Hepatocyte (in vitro differentiated cells): ENCODE measurements at regions not wholly inside any gene's neighbourhood (a gene's known extent, or its start where the extent isn't known, plus 50 kb on each side); places are given as distances from the start of the nearest gene placed in this dataset.

Experiments used
- EZH2 ChIP-seq: fragments of 200-600 bp; sonication (generic); IDR thresholded peaks from 2 replicates; pipeline ENCODE4 v1.6.1; 2016; ENCODE audit warnings: antibody characterized with exemption, mild to moderate bottlenecking, borderline replicate concordance
- TF ChIP-seq, protein P1 (sequence below): fragments of 200-600 bp; sonication (generic); IDR thresholded peaks from 2 replicates; pipeline ENCODE4 v1.5.1; 2016; ENCODE audit warnings: antibody characterized with exemption, mild to moderate bottlenecking; ENCODE audit not compliant: poor library complexity

DNA sequence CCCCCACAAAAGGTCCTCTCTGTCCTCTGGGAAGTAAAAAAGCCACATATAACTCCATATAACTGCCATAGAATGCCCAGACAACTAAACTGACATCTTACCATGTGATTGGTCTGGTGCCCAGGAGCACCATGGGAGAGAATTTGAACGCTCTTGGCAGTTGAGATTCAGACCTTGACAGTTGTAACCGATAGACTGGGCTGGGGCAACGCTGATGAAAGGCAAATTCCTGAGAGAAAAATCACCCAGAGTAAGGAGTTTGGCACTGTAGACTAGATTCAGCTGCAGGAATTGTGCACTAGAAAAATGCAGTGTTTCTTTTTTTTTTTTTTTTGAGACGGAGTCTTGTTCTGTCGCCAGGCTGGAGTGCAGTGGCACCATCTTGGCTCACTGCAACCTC, 240.5 kb downstream of the SOX2 start:
- TF ChIP-seq EZH2: no peak
- TF ChIP-seq, protein P1, sequence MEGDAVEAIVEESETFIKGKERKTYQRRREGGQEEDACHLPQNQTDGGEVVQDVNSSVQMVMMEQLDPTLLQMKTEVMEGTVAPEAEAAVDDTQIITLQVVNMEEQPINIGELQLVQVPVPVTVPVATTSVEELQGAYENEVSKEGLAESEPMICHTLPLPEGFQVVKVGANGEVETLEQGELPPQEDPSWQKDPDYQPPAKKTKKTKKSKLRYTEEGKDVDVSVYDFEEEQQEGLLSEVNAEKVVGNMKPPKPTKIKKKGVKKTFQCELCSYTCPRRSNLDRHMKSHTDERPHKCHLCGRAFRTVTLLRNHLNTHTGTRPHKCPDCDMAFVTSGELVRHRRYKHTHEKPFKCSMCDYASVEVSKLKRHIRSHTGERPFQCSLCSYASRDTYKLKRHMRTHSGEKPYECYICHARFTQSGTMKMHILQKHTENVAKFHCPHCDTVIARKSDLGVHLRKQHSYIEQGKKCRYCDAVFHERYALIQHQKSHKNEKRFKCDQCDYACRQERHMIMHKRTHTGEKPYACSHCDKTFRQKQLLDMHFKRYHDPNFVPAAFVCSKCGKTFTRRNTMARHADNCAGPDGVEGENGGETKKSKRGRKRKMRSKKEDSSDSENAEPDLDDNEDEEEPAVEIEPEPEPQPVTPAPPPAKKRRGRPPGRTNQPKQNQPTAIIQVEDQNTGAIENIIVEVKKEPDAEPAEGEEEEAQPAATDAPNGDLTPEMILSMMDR: no peak
